ENCODE measurements at regions not wholly inside any gene's neighbourhood (a gene's known extent, or its start where the extent isn't known, plus 50 kb on each side); places are given as distances from the start of the nearest gene placed in this dataset.

GRCh38 chr6:81634155-81634880, 118.2 kb downstream of the TENT5A start:
- no peak for TF ChIP-seq CEBPB (IDR thresholded peaks at IDR 0.05)
- TF ChIP-seq, protein P1, sequence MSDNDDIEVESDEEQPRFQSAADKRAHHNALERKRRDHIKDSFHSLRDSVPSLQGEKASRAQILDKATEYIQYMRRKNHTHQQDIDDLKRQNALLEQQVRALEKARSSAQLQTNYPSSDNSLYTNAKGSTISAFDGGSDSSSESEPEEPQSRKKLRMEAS (IDR thresholded peaks at IDR 0.05): no peak
- no peak for TF ChIP-seq CTCF (IDR thresholded peaks at IDR 0.05)
- no peak for TF ChIP-seq HEYL (CRISPR knock-in tag; IDR thresholded peaks at IDR 0.05)
- TF ChIP-seq NFE2L2 (conservative IDR thresholded peaks at IDR 0.05; ENCODE audit: low read length): no peak
- TF ChIP-seq EP300 (IDR thresholded peaks at IDR 0.05): no peak
- no peak for TF ChIP-seq REST (IDR thresholded peaks at IDR 0.05)
- no peak for TF ChIP-seq POLR2A (IDR thresholded peaks at IDR 0.05; ENCODE audit: low read length)
- TF ChIP-seq BCL3 (IDR thresholded peaks at IDR 0.05): no peak
- no peak for TF ChIP-seq RCOR1 (IDR thresholded peaks at IDR 0.05; ENCODE audit: low read depth, low read length)
- TF ChIP-seq SMC3 (IDR thresholded peaks at IDR 0.05): no peak
- no peak for TF ChIP-seq HDAC2 (IDR thresholded peaks at IDR 0.05)
- no peak for TF ChIP-seq TP53 (CRISPR knock-in tag; IDR thresholded peaks at IDR 0.05)
